ENCODE measurements at regions not wholly inside any gene's neighbourhood (a gene's known extent, or its start where the extent isn't known, plus 50 kb on each side); places are given as distances from the start of the nearest gene placed in this dataset.

GRCh38 chr5:173768267-173768806, 119.8 kb upstream of the CPEB4 start:
- H4K91ac ChIP-seq (replicated peaks; ENCODE audit: insufficient read length, low read length) = peak overlapping the region; percentile 55
- FAIRE-seq (no peak), DNase-seq (ENCODE audit: low read depth in 1 of 2, low spot score in 2 of 2) (no peak)
- 93% methylated on average over 5 of the region's 5 CpGs; no CpG with 5 or more reads in 1 of the 2 experiments for WGBS, 2 experiments (ENCODE audit: extremely low coverage in 1 of 2, insufficient coverage in 1 of 2, insufficient read length in 1 of 2, insufficient replicate concordance in 2 of 2, low coverage in 1 of 2, low lambda C conversion rate in 2 of 2, missing lambda C conversion rate in 1 of 2)
- H3K27me3 ChIP-seq (replicated peaks in 1 of 4; ENCODE audit: control insufficient read depth in 3 of 4, extremely low read depth in 1 of 4, insufficient read depth in 3 of 4, low read length in 3 of 4) = no peaks in the 10 kb centered on the region; a peak in 2 of 7 replicates
- H3K56ac ChIP-seq (replicated peaks; ENCODE audit: insufficient read length, low read depth, low read length) = no peak overlapping the region
- no peaks in the 10 kb centered on the region for H3K9me3 ChIP-seq (ENCODE audit: insufficient read depth in 2 of 2, low read depth in 1 of 2, low read length in 1 of 2)
- no peak overlapping the region for H2BK120ac ChIP-seq (replicated peaks; ENCODE audit: low read depth, low read length)
- ChIA-PET CTCF (ENCODE audit: partially characterized antibody) (interaction anchor here (0.7 to 1.3 kb wide), 3 partner anchors 12 to 92 kb away, joined by 3 read pairs; no protein-coding TSS in a partner anchor), POLR2A (ENCODE audit: partially characterized antibody) (no interaction called here)
- H3K79me2 ChIP-seq (ENCODE audit: control insufficient read depth in 1 of 2, insufficient read depth in 2 of 2, low read length in 2 of 2) = no peaks in the 10 kb centered on the region
- H3K79me1 ChIP-seq (ENCODE audit: low read depth, low read length) = no peaks in the 10 kb centered on the region
- H3K4me1 ChIP-seq (replicated peaks in 1 of 4; ENCODE audit: control insufficient read depth in 3 of 4, insufficient read depth in 4 of 4, low read length in 3 of 4) = peaks cover 4 to 11% (median 7%) of the 10 kb centered on the region in 4 experiments; a peak in 5 of 7 replicates
- H3K18ac ChIP-seq (ENCODE audit: extremely low read depth, low read length) = no peak overlapping the region
- no peak overlapping the region for H2BK5ac ChIP-seq (ENCODE audit: low read depth, low read length)
- 0 out of 2 replicates have a peak overlapping the region, but pooled peaks have one; percentile 34 for H2BK15ac ChIP-seq (ENCODE audit: low read length)
- no peak overlapping the region; the same call in 1 of the 2 replicates for H2BK20ac ChIP-seq (ENCODE audit: low read length)
- no peak overlapping the region for H3K4me2 ChIP-seq (ENCODE audit: insufficient read depth in 1 of 2, low read depth in 2 of 2, low read length in 2 of 2)
- no peak overlapping the region for H2AK5ac ChIP-seq (ENCODE audit: low read depth, low read length)
- no peaks in the 10 kb centered on the region; a peak in 1 of 8 replicates for H3K36me3 ChIP-seq (ENCODE audit: control insufficient read depth in 2 of 4, insufficient read depth in 4 of 4, low read length in 3 of 4)
- H3K23ac ChIP-seq (ENCODE audit: insufficient read length) = no peak overlapping the region
- H3K23me2 ChIP-seq (ENCODE audit: low read depth, low read length) = peaks cover 3% of the 10 kb centered on the region
- no peak overlapping the region for H4K5ac ChIP-seq (ENCODE audit: insufficient read length, low read depth, low read length)
- no peak overlapping the region for H3K14ac ChIP-seq (ENCODE audit: insufficient read length)
- H3K4me3 ChIP-seq (ENCODE audit: extremely low read depth in 1 of 4, insufficient read depth in 2 of 4, low read depth in 3 of 4, low read length in 4 of 4) = no peak overlapping the region
- no peak overlapping the region for H3K4ac ChIP-seq (replicated peaks; ENCODE audit: insufficient read length, low read depth, low read length)
- no peak overlapping the region for H2AFZ ChIP-seq (ENCODE audit: low read length)
- H2BK12ac ChIP-seq (ENCODE audit: low read depth, low read length) = peak overlapping the region; percentile 55; the same call in 1 of the 2 replicates
- H3K27ac ChIP-seq (ENCODE audit: low read depth, low read length) = no peak overlapping the region
- H3K9ac ChIP-seq (replicated peaks in 1 of 4; ENCODE audit: extremely low read depth in 1 of 4, low read depth in 3 of 4, low read length in 3 of 4) = no peak overlapping the region
- H4K8ac ChIP-seq (ENCODE audit: extremely low read depth, insufficient read depth, low read length) = no peak overlapping the region
- H4K20me1 ChIP-seq (replicated peaks in 1 of 2; ENCODE audit: control insufficient read depth in 1 of 2, insufficient read depth in 2 of 2, low read length in 2 of 2) = no peaks in the 10 kb centered on the region
- TF ChIP-seq BACH1 (IDR thresholded peaks at IDR 0.05; ENCODE audit: low read length) (no peak), EGR1 (IDR thresholded peaks at IDR 0.05; ENCODE audit: borderline replicate concordance, low read depth, low read length) (no peak), RBBP5 (IDR thresholded peaks at IDR 0.05; ENCODE audit: borderline replicate concordance, low read depth, low read length) (no peak), JUND (IDR thresholded peaks at IDR 0.05; ENCODE audit: low read length) (no peak), PHF8 (conservative IDR thresholded peaks at IDR 0.05; ENCODE audit: low read depth, low read length) (no peak), SUZ12 (IDR thresholded peaks at IDR 0.05; ENCODE audit: low read length) (no peak), KDM5A (IDR thresholded peaks at IDR 0.05; ENCODE audit: low read length) (no peak), NANOG (IDR thresholded peaks at IDR 0.05; ENCODE audit: insufficient read depth, low read depth, low read length, poor library complexity, severe bottlenecking) (no peak), RAD21 (IDR thresholded peaks at IDR 0.05 in 1 of 2, conservative IDR thresholded peaks at IDR 0.05 in 1 of 2; ENCODE audit: low read depth in 2 of 2, low read length in 2 of 2) (no peak), CTBP2 (IDR thresholded peaks at IDR 0.05; ENCODE audit: borderline replicate concordance, insufficient read depth, insufficient read length, low read length) (no peak), TCF12 (IDR thresholded peaks at IDR 0.05; ENCODE audit: low read depth, low read length) (no peak), USF2 (IDR thresholded peaks at IDR 0.05; ENCODE audit: low read length) (no peak)
